HG02763 (cell line): ENCODE measurements at regions not wholly inside any gene's neighbourhood (a gene's known extent, or its start where the extent isn't known, plus 50 kb on each side); places are given as distances from the start of the nearest gene placed in this dataset.
"Not testable (repeated sequence)": the region's sequence is repeated elsewhere in the genome, so short reads cannot be mapped to it uniquely, and the experiment has no call there.

Experiments
- ATAC-seq: cut with Tn5 transposase; IDR thresholded peaks from one replicate; pipeline ENCODE4 v1.9.1; 2021; ENCODE audit warnings: mild to moderate bottlenecking, moderate library complexity; ENCODE audit not compliant: unreplicated experiment

DNA sequence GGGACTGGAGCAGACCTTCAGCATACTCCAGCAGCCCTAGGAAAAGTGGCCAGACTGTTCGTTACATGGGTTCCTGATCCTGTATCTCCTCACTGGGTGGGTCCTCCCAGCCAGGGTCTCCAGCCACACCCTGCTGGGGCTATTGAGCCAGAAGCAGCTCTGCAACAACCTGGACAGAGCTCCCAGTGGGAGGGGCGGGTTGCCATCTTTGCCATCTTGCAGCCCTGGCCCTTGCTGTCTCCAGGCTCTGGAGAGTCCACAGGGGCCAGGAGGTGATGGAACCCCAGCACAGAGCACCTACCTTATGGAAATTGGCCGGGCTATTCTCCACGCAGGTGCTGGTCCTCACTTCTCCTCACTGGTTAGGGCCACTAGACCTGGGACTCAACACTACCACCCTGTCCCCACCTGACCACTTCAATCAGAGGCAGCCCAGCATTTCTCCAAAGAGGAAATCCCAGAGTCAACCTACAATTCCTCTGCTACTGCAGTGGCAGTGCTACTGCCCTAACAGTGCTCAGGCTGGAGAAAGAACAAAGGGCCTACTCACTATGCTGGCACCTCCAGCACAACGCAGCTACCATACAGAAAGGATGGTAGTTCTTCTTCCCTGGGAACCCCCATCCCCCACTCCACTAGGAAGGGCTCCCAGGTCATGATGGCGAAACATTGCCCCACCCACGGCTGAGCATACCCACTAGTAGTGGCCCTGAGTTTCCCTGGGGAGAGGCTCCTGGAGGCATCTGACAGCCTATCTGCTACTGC, 290.2 kb upstream of the NCAM1 start:
- no peak for ATAC-seq

DNA sequence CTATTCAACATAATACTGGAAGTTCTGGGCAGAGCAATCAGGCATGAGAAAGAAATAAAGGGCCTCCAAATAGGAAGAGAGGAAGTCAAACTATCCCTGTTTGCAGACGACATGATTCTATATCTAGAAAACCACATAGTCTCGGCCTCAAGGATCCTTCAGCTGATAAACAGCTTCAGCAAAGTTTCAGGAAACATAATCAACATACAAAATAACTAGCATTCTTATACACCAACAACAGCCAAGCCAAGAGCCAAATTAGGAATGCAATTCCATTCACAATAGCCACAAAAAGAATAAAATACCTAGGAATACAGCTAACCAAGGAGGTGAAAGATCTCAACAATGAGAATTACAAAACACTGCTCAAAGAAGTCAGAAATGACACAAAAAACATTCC, 287.8 kb upstream of the NCAM1 start:
- ATAC-seq = not testable (repeated sequence)

DNA sequence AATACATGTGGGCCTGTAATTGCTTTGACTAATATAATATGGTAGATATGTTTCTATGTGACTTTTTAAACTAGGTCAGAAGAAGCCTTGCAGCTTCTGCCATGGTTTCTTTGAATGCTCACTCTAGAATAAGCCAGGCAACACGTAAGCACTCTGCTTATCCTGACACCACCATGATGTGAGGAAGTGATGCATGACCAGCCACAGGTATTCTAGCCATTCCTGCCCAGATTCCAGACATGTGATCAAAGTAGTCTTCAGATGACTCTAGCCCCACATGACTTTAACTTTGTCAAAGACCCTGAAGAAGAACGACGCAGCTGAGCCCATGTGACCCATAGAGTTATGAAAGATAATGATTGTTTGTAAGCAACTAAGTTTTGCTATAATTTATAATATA, 276.1 kb upstream of the NCAM1 start:
- ATAC-seq = no peak

DNA sequence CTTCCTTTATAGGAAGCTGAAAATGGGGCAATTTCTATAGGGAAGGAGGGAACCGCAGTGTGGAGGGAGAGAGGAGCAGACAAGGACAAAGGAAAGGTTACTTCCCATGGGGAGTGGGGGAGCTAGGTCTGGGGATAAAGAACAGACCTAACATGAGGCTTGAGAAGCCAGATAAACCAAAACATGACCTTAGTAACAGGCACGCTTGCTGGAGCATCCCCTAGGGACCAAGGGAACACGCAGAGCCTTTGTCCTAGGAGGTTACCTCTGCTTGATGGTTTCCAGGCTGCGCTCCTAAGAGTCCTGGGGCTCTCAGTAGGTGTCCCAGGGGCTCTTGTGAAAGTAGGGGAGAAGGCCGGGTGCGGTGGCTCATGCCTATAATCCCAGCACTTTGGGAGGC, 271.4 kb upstream of the NCAM1 start:
- ATAC-seq = no peak

DNA sequence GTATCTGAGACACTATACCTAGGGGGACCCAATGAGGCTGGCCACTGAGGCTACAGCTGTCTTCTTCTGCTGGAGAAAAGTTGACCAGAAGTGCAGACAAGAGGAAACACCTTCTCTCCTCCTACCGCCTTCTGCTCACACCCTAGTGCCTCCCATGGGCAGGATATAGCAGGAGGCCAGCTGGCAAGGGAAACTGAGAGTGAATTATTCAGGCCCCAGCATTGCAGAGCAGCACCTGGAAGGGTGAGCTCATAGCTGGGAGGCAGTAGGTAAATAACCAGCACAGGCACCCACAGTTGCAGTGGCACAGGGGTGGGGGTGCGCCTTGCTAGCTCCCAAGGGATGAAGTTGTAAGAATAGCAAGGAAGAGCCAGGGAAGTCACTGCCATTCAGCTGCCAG, 267.4 kb upstream of the NCAM1 start:
- no peak for ATAC-seq

DNA sequence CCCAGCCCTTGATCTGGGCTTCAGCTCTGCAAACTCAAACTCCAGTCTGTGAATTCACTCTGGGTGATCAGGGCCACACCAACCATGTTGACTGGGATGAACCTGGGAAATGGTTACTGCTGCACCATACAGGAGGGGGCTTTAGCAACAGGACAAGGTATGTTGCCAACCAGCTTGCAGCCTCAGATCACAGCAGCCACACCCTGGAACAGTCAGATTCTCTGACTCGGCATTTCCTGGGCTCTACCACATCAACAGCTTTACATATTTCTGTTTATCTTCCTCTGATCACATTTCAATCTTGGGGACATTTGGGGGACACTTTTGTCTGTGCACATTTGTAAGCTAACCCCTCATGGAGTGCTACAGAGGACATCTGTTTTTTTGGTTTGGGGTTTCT, 267.0 kb upstream of the NCAM1 start:
- no peak for ATAC-seq

DNA sequence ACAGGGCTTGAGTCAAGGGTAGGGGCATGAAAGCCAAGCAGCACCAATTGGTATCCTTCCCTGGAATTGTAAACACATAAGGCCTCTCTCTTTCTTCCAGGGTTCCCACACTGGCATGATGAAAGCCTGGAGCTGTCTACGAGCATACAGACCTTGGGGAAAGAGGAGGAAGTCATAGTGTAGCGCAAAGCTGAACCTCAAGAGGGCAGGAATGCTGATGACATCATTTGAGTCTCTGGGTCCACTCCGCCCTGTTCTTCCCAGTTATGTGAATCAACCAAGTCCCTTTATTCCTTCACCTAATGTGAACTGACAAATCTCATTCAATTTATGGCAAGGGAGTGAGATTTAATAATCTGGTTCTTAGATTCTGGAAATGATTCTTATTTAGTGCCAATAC, 266.4 kb upstream of the NCAM1 start:
- ATAC-seq = no peak

DNA sequence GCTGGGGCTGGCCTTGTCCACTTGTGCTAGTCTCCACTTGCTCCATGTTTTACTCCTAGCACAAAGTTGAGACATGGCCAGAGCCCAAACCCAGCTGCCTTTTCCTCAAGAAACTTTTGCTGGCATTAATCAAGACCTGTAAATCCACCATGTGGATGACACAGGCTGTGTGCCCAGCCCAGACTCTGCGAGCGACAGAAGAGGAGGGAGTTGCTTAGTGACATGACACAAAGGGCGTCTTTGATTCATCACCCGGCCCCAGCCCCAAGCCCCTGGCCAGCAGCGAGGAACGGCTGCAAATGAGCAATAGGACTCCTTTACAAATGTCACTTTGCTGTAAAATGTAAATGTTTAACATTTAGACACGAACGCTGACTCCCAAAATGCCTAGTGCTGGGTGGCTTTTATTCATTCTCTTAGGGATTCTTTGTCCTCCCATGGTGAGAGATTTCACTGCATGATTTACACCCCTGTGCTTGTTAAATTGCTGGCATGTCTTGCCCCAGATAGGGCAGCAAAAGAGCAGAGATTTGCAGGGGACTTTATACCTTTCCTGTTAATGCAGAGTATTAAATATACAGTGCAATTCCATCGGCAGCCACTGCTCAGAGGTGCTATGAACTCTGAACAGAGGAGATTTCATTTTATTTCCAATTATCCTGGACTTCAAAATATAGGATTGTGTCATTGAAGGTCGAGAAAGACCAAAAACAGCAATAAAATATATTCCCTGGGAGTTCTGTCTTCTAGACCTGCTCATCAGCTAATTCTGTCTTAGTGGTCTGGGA, 263.6 kb upstream of the NCAM1 start:
- no peak for ATAC-seq

DNA sequence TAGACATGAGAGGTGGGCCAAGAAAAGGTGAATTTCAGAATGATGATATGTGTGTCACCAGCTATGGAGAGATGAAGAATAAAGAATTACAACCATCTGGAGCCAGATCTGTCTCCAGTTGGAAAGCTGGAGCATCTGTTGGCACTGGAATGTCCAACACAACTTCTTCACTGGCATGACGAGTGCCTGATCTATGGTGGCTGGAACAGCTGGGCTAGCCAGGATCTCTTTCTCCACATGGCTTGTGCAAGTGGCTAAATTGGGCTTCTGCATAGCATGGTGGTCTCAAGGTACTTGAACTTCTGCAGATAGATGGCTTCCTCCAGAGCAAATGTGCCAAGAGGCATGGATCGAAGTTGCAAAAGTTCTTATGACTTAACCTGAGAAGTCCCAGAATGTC, 256.1 kb upstream of the NCAM1 start:
- no peak for ATAC-seq

DNA sequence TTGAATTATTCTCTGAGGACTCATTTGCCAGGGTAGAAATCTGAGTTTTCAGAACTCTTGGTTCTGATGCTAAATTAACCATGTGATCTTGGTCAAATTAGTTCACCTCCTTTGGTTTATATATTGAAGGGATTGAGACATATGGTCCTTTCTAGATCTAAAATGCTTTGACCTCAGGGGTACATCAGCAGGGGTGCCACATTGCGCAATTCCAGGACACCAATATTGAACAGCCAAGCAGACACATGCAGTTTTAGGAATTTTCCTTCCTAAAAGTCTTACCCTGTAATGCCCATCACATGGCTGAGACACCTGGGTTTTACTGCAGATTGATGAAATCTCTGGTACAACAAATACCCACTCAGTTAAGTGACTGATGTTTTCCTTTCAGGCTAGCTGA, 254.4 kb upstream of the NCAM1 start:
- no peak for ATAC-seq

DNA sequence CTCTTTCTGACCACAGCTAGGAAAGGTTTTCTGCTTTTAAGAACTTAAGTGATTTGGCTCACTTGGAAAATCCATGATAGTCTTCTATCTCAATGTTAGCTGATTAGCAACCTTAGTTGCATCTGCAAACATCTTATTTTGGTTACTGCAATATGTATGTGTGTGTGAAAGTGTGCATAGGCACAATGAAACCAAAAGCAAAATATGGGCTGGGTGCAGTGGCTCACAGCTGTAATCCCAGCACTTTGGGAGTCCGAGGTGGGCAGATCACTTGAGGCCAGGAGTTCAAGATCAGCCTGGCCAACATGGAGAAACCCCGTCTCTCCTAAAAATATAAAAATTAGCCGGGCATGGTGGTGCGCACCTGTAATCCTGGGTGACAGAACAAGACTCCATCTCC, 246.9 kb upstream of the NCAM1 start:
- not testable (repeated sequence) for ATAC-seq

DNA sequence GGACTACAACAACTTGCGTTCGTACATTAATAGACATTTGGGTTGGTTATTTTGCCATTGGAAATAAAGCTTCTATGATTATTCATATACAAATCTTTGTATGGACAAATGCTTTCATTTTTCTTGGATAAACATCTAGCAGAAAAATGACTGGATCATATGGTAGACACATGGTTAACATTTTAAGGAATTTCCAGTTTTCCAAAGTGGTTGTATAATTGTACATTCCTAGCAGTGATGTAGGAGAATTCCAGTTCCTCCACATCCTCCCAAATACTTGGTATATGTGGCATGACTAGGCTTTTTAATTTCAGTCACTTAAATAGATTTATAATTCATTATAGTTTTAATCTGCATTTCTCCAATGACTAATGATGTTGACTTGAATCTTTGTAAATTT, 246.2 kb upstream of the NCAM1 start:
- no peak for ATAC-seq

DNA sequence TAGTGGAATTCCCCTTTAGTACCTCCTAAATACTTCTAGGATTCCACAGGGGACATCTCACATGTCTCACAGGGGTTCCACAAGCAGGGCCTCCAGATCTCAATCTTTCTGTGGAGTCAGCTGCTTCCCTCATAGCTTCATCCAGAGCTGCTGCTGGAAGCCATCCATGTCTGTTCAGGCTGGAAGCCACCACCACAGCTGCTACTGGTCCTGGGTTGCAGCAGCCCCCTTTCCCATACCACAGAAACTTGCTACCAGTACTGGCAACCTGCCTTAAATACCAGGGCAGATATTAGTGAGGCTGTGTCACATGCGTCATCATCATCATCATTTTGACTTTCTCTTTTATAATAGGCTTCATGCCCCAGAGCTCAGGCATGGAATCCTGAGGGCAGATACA, 242.7 kb upstream of the NCAM1 start:
- no peak for ATAC-seq

DNA sequence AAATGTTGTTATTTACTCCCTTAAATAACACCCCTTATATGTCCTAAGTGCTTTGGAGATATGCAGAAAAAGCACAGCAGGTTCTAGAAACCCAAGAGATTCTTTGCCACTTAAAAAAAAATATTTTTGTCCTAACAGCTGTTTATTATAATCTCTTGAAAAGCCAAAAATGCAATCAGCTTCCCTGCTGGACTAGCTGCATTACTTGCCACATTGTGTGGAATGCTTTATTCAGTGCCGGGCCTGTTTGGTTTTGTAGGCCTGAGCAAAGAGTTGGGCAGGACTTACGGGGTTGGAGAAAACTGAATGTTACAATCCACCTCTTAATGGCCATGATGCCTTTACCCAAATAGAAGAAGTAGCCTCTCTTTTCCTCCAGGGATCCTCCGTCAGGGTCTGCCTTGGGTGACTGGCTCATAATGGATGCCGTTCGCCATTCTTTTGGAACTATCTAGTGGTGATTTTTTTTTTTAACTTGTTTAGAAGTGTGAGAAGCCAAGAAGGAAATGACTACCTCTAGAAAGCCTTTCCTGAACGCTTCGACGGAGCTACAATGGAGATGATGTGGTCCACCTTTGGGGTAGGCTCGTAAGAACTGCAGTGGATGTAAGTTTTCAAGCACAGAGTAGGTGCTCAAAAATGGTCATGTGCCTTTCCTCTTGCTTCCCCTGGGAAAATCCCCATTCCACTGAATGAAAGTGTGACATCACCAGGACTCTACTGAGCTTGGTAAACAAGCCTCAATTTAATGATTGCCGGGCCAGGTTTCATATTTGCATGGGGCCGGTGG, 241.3 kb upstream of the NCAM1 start:
- no peak for ATAC-seq

DNA sequence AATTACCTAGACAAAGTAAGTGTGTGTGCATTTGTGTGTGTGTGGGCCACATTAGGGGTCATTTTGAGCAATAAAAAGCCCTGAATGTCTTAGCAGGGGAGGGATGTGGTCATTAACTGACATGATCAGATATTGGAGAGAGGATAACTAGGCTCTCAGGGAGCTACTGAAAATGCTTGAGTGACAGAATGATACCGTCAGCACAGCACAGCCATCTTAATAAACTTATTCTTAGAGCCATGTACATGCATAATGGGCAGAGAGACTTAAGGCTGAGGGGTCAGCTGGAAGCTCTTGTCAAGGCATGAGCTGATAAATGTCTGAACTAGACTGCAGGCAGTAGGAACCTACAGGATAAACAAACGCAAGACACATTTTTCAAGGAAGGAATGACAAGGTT, 239.1 kb upstream of the NCAM1 start:
- ATAC-seq = no peak

DNA sequence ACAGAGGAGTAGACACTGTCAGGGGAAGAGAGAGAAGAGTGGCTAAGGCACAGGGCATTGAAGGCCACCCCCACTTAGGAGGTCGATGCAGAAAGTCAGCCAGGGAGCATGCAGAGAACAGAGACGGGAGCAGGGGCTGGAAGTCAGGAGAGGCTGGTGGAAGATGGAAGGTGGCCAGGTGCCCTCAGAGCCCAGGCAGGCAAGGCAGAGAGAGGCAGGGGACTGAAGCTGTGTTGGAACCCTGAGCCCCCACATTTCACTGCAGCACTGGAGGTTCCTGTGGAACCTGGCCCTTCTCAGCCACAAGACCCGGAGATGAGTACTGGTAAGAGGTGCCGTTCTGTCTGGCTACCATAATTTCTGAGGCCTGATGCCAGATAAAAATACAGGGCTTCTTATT, 238.3 kb upstream of the NCAM1 start:
- no peak for ATAC-seq

DNA sequence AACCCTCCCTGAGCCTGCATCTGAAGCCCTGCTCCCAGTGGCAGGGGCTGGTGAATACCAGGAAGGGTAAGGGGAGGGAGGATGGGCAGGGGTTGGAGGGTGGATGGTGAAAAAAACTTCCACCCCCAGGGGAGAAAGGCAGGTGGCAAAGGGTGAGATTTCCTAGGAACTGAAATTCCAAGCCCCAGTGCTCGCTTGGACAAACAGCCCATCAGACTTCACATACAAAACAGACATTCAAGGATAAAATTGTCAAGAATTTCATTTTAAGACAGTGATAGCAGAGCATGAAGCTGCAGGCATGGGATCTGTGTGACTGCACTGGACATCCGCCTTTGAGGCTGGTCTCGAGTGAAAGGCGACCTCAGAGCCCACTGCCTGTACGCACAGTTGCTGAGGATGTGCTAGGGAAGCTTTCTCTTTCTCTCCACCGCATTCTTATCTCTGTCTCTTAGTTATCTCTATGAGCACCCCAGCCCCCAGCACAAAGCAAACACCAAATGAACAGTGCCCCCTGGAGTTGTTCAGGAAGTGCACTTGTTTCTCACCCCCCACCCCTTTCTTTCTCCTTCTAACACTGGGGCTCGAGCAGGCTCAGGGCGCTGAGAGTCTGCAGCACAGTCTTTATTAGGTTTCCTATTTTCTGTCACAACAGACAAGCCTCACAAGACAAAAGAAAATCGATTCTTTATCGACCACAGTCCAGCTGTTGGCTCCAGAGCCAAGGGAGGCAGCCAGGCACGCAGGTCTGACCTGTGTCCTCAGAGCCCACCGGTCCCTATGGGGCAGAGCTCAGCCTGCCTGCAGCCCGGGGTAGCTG, 237.3 kb upstream of the NCAM1 start:
- no peak for ATAC-seq

DNA sequence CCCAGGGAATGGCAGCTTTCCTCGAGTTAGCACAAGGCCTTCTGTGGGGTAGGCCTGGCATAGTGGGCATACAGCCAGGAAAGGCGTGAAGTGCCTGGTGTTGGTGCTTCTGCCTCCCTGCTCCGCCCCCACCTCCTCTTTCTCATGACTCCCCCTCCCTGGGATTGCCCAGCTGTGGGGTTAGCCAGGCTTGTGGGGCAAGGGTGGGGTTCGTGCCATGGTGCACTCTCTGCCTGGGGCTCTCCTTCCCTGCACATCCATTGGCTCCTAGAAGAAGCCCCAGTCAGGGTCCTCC, 236.8 kb upstream of the NCAM1 start:
- no peak for ATAC-seq

DNA sequence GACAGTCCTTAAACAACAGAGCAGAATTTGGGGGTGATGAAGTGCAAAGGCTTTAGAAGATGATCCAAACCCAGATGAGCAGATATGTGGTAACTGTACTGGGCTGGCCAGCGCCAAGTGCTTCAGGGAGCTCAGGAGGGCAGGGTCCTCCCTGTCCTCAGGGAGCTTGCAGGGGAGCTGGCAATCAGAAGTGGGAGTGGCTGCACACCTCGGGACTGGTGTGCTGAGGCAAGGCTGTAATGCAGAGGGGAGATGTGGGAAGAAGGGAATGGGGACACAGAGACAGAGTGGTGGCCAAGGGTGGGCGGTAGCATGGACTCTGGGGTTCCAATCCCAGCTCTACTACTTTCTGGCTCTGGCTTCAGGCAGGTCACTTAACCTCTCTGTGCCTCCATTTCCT, 235.6 kb upstream of the NCAM1 start:
- no peak for ATAC-seq

DNA sequence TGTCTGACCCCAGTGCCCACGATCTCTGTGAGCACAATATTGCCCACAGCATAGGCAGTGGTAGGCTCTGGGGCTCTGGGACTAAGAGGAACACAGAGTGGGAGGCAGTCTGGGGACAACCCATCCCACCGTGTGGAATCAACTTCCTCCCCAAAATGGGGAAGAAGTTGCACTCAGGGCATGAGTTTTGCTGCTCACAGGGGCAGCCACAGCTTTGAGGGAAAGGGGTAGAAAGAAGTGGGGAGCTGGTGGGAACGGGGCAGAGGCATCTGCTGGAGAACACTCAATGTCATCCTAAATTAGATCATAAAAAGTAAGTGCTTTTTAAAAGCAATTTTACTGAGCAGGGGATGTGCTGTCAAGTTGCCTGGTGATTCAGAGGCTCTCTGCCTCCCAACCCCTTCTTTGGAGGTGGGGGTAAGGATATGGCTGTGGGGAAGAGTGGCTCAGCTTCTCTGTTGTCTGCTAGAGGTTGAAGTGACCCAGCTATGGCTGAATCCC, 233.8 kb upstream of the NCAM1 start:
- ATAC-seq = no peak

DNA sequence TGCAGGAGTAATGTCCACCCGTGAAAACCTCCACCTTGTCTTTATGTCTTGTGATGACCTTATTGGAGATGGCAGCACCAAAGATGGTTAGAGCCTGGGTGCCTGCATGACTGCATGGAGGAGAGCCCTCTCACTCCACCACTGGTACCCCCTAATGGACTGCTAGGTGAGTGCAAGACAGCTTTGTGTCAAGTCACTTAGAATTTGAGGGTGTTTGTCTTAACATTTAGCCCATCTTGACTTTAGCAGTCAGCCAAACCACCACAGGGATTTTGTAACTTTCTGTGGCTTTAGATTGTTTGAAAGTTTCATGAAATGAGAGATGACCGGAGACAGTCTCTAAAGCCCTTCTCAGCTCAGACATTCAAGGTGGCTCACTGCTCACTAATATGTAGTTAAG, 232.9 kb upstream of the NCAM1 start:
- ATAC-seq = no peak
